ENCODE measurements at regions not wholly inside any gene's neighbourhood (a gene's known extent, or its start where the extent isn't known, plus 50 kb on each side); places are given as distances from the start of the nearest gene placed in this dataset.

DNA sequence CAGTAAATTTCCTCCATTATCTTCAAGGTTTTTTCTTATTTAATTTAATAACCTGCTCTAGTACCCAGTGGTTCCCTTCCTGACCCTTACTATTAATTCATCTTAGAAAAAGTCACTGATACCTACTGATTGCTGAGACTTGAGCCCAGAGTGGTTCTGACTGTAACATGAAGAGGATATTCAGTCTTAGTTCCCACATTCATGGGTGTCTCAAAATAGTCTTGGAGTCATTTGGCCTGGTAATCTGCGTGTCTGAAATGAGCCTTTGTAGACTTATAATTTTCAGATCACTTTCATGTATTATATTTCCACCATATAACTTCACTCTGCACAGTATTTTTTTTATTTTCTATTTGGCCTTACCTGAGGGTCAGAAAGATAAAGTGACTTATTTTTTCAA, 732.0 kb upstream of the KIF2B start:
- Histone ChIP-seq H3K27me3 (no peaks in the 10 kb centered on the region), H3K27ac (no peak overlapping the region), H3K9me3 (no peaks in the 10 kb centered on the region), H3K36me3 (no peaks in the 10 kb centered on the region), H3K4me3 (no peak overlapping the region), H3K4me1 (no peaks in the 10 kb centered on the region)
- intact Hi-C loops (cut with DNase I) = no loop called here
- ATAC-seq (no peak), DNase-seq (no peak)
- TF ChIP-seq, protein P1, sequence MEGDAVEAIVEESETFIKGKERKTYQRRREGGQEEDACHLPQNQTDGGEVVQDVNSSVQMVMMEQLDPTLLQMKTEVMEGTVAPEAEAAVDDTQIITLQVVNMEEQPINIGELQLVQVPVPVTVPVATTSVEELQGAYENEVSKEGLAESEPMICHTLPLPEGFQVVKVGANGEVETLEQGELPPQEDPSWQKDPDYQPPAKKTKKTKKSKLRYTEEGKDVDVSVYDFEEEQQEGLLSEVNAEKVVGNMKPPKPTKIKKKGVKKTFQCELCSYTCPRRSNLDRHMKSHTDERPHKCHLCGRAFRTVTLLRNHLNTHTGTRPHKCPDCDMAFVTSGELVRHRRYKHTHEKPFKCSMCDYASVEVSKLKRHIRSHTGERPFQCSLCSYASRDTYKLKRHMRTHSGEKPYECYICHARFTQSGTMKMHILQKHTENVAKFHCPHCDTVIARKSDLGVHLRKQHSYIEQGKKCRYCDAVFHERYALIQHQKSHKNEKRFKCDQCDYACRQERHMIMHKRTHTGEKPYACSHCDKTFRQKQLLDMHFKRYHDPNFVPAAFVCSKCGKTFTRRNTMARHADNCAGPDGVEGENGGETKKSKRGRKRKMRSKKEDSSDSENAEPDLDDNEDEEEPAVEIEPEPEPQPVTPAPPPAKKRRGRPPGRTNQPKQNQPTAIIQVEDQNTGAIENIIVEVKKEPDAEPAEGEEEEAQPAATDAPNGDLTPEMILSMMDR (IDR thresholded peaks at IDR 0.05) = no peak

DNA sequence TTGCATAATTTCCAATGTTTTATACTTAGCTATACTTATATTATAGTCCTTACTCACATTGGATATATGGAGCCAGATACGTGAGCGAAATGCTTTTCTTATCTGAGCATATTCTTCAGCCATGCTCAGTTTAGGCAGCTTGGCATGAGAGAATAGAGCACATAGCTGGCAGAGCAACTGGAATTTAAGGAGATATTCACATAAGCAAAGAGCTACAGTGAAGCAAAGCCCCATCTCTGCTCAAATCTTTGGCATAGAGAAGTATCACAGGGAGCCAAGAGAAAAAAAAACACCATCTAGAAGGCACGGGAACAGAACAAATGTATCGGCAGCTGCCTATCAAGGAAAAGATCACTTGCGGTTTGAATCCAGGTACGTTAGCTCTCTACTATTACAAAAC, 734.2 kb upstream of the KIF2B start:
- H3K4me1 ChIP-seq = no peaks in the 10 kb centered on the region
- H3K27ac ChIP-seq = no peak overlapping the region
- no peak overlapping the region for H3K4me3 ChIP-seq
- no peaks in the 10 kb centered on the region for H3K9me3 ChIP-seq
- no peaks in the 10 kb centered on the region for H3K27me3 ChIP-seq
- DNase-seq (no peak), ATAC-seq (no peak)
- TF ChIP-seq, protein P1 (IDR thresholded peaks at IDR 0.05) = no peak
- intact Hi-C loops (cut with DNase I) = no loop called here
- H3K36me3 ChIP-seq = no peaks in the 10 kb centered on the region

GRCh38 chr17:53061446-53061845, 761.3 kb upstream of the KIF2B start:
- no peak overlapping the region for H3K4me3 ChIP-seq
- DNase-seq (no peak), ATAC-seq (no peak)
- H3K27ac ChIP-seq = no peak overlapping the region
- peaks cover 0 to 23% of the 10 kb centered on the region in 2 donors for H3K9me3 ChIP-seq
- no peaks in the 10 kb centered on the region for H3K27me3 ChIP-seq
- H3K36me3 ChIP-seq = no peaks in the 10 kb centered on the region
- H3K4me1 ChIP-seq = no peaks in the 10 kb centered on the region
- TF ChIP-seq, protein P1 (IDR thresholded peaks at IDR 0.05) = no peak
- intact Hi-C loops (cut with DNase I) = no loop called here

DNA sequence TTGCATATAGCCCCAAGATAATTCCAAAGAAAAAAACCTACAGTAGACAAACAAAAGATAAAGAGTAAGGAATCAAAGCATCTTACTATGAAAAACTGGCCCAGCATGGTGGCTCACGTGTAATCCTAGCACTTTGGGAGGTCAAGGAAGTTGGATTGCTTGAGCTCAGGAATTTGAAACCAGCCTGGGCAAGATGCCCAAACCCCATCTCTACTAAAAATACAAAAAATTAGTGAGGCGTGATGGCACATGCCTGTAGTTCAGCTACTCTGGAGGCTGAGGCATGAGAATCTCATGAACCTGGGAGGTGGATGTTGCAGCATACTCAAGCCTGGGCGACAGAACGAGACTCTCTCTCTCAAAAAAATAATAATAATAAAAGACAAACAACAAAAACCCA, 764.7 kb upstream of the KIF2B start:
- intact Hi-C loops (cut with DNase I) = no loop called here

DNA sequence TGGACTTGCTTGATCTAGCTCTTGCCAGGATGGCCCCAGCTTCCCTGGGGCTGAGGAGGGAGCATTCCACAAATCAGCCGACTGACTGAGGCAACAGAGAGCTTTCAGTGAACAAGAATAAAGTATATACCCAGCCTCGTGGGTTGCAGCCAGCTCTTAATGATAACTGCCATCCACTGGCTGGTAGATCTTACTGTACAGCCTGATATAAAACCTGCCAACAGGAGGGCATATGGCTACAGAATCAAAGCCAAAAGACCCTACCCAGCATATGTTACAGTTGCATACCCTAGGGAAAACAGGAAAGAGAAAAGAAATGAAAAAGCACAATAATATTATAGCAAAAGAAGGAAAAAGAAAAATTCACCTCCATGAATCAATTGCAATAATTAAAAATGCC, 775.9 kb upstream of the KIF2B start:
- intact Hi-C loops (cut with DNase I) = no loop called here
- Histone ChIP-seq H3K4me3 (no peak overlapping the region), H3K36me3 (no peaks in the 10 kb centered on the region), H3K9me3 (peaks cover 0 to 12% of the 10 kb centered on the region in 2 donors), H3K4me1 (no peaks in the 10 kb centered on the region), H3K27ac (no peak overlapping the region), H3K27me3 (no peaks in the 10 kb centered on the region)
- DNase-seq (no peak), ATAC-seq (no peak)
- TF ChIP-seq, protein P1 (IDR thresholded peaks at IDR 0.05) = no peak

More for the DNA sequence above, 764.7 kb upstream of the KIF2B start:
- H3K4me1 ChIP-seq = no peaks in the 10 kb centered on the region
- TF ChIP-seq, protein P1 (IDR thresholded peaks at IDR 0.05) = no peak
- no peaks in the 10 kb centered on the region for H3K36me3 ChIP-seq
- DNase-seq (no peak), ATAC-seq (no peak)
- no peak overlapping the region for H3K4me3 ChIP-seq
- no peak overlapping the region for H3K27ac ChIP-seq
- peaks cover 0 to 33% of the 10 kb centered on the region in 2 donors for H3K9me3 ChIP-seq
- no peaks in the 10 kb centered on the region for H3K27me3 ChIP-seq

All from left lung (tissue), 4 donors.